ENCODE measurements at regions not wholly inside any gene's neighbourhood (a gene's known extent, or its start where the extent isn't known, plus 50 kb on each side); places are given as distances from the start of the nearest gene placed in this dataset.

DNA sequence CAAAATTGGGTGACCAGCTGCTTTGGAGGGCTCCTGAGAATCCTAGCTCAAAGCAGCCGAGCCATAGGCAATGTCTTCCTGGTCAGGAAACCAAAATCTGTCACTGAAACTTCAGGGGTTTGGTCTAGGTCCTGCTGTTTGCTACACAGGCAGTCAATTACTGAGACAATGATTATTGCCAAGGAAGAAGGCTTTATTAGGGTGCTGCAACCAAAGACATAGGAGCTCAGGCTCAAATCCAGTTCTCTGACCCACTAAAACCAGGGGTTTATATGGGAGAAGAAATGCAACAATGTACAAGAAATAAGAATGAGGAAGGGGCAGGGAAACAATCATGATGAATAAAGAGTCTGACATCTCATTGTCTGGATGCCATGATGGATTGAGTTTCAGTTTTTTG, 410.3 kb upstream of the ZWINT start:
- Histone ChIP-seq H3K27me3 (ENCODE audit: insufficient read depth) (no peaks in the 10 kb centered on the region), H3K9ac (no peak overlapping the region), H3K9me2 (no peaks in the 10 kb centered on the region), H2AFZ (ENCODE audit: low read depth) (no peak overlapping the region), H4K20me1 (ENCODE audit: insufficient read depth) (no peaks in the 10 kb centered on the region), H3K27ac (ENCODE audit: low read depth in 2 of 2, low read length in 1 of 2) (no peak overlapping the region), H3K9me3 (no peaks in the 10 kb centered on the region; the same call in 1 of the 2 replicates), H3K4me2 (no peak overlapping the region), H3K4me3 (ENCODE audit: low read depth in 2 of 2, low read length in 1 of 2) (no peak overlapping the region), H3K4me1 (ENCODE audit: control insufficient read depth in 1 of 2, insufficient read depth in 2 of 2, low read depth in 1 of 2, low read length in 1 of 2) (no peaks in the 10 kb centered on the region), H3F3A (replicated peaks; ENCODE audit: insufficient read depth) (no peaks in the 10 kb centered on the region), H3K79me2 (ENCODE audit: insufficient read depth) (no peaks in the 10 kb centered on the region), H3K36me3 (replicated peaks in 1 of 2; ENCODE audit: control insufficient read depth in 1 of 2, insufficient read depth in 2 of 2, low read length in 1 of 2) (no peaks in the 10 kb centered on the region)
- ChIA-PET CTCF (no interaction called here), POLR2A (no interaction called here)
- no peak for DNase-seq
- TF ChIP-seq, protein P1, sequence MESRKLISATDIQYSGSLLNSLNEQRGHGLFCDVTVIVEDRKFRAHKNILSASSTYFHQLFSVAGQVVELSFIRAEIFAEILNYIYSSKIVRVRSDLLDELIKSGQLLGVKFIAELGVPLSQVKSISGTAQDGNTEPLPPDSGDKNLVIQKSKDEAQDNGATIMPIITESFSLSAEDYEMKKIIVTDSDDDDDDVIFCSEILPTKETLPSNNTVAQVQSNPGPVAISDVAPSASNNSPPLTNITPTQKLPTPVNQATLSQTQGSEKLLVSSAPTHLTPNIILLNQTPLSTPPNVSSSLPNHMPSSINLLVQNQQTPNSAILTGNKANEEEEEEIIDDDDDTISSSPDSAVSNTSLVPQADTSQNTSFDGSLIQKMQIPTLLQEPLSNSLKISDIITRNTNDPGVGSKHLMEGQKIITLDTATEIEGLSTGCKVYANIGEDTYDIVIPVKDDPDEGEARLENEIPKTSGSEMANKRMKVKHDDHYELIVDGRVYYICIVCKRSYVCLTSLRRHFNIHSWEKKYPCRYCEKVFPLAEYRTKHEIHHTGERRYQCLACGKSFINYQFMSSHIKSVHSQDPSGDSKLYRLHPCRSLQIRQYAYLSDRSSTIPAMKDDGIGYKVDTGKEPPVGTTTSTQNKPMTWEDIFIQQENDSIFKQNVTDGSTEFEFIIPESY (IDR thresholded peaks at IDR 0.05; ENCODE audit: borderline replicate concordance, low read depth) = no peak
- TF ChIP-seq TCF12 (IDR thresholded peaks at IDR 0.05) (no peak), FOSL2 (IDR thresholded peaks at IDR 0.05; ENCODE audit: borderline replicate concordance, low read depth) (no peak), GABPA (IDR thresholded peaks at IDR 0.05; ENCODE audit: low read depth) (no peak), JUND (IDR thresholded peaks at IDR 0.05) (no peak), TAF1 (IDR thresholded peaks at IDR 0.05; ENCODE audit: borderline replicate concordance, low read depth, low read length) (no peak)
- TF ChIP-seq, protein P2, sequence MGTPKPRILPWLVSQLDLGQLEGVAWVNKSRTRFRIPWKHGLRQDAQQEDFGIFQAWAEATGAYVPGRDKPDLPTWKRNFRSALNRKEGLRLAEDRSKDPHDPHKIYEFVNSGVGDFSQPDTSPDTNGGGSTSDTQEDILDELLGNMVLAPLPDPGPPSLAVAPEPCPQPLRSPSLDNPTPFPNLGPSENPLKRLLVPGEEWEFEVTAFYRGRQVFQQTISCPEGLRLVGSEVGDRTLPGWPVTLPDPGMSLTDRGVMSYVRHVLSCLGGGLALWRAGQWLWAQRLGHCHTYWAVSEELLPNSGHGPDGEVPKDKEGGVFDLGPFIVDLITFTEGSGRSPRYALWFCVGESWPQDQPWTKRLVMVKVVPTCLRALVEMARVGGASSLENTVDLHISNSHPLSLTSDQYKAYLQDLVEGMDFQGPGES (IDR thresholded peaks at IDR 0.05; ENCODE audit: low read depth, low read length) = no peak
- TF ChIP-seq, protein P3, sequence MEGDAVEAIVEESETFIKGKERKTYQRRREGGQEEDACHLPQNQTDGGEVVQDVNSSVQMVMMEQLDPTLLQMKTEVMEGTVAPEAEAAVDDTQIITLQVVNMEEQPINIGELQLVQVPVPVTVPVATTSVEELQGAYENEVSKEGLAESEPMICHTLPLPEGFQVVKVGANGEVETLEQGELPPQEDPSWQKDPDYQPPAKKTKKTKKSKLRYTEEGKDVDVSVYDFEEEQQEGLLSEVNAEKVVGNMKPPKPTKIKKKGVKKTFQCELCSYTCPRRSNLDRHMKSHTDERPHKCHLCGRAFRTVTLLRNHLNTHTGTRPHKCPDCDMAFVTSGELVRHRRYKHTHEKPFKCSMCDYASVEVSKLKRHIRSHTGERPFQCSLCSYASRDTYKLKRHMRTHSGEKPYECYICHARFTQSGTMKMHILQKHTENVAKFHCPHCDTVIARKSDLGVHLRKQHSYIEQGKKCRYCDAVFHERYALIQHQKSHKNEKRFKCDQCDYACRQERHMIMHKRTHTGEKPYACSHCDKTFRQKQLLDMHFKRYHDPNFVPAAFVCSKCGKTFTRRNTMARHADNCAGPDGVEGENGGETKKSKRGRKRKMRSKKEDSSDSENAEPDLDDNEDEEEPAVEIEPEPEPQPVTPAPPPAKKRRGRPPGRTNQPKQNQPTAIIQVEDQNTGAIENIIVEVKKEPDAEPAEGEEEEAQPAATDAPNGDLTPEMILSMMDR (IDR thresholded peaks at IDR 0.05) = no peak
- WGBS (ENCODE audit: low lambda C conversion rate) = 0% methylated on average over 1 of the region's 1 CpG

DNA sequence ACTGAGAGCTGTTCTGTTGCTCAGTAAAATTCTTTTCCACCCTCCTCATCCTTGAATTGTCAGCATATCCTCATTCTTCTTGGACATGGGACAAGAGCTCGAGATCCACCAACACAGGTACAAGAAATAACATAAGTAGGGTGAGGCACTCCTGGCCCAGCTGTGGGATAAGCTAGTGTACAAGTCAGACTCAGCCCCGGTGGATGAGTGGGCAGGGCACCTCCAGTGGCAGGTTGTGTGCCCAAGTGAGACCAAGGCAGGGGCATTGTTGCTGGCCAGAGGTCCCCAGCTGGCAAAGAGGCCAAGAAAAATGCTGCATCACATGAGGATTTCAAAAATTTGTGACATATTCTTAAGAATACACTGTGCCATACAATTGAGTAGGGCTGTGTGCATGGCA, 402.0 kb upstream of the ZWINT start:
- no peaks in the 10 kb centered on the region for H3K36me3 ChIP-seq (replicated peaks in 1 of 2; ENCODE audit: control insufficient read depth in 1 of 2, insufficient read depth in 2 of 2, low read length in 1 of 2)
- H2AFZ ChIP-seq (ENCODE audit: low read depth) = no peak overlapping the region
- no peaks in the 10 kb centered on the region for H3K9me2 ChIP-seq
- no peaks in the 10 kb centered on the region for H4K20me1 ChIP-seq (ENCODE audit: insufficient read depth)
- H3K9ac ChIP-seq = no peak overlapping the region
- ChIA-PET CTCF (no interaction called here), POLR2A (no interaction called here)
- H3K4me1 ChIP-seq (ENCODE audit: control insufficient read depth in 1 of 2, insufficient read depth in 2 of 2, low read depth in 1 of 2, low read length in 1 of 2) = no peaks in the 10 kb centered on the region
- no peaks in the 10 kb centered on the region for H3K9me3 ChIP-seq
- no peaks in the 10 kb centered on the region for H3F3A ChIP-seq (replicated peaks; ENCODE audit: insufficient read depth)
- no peak for DNase-seq
- no peak for TF ChIP-seq YY1 (IDR thresholded peaks at IDR 0.05; ENCODE audit: low read depth)
- TF ChIP-seq TAF1 (IDR thresholded peaks at IDR 0.05; ENCODE audit: borderline replicate concordance, low read depth, low read length) = no peak
- TF ChIP-seq ELF1 (IDR thresholded peaks at IDR 0.05) = no peak
- TF ChIP-seq, protein P1 (IDR thresholded peaks at IDR 0.05; ENCODE audit: borderline replicate concordance, low read depth) = no peak
- H3K4me3 ChIP-seq (ENCODE audit: low read depth in 2 of 2, low read length in 1 of 2) = no peak overlapping the region
- no peak overlapping the region for H3K27ac ChIP-seq (ENCODE audit: low read depth in 2 of 2, low read length in 1 of 2)
- no CpG with 5 or more reads among the region's 2 CpGs for WGBS (ENCODE audit: low lambda C conversion rate)
- H3K27me3 ChIP-seq (ENCODE audit: insufficient read depth) = no peaks in the 10 kb centered on the region
- H3K79me2 ChIP-seq (ENCODE audit: insufficient read depth) = no peaks in the 10 kb centered on the region
- no peak overlapping the region for H3K4me2 ChIP-seq
